ENCODE measurements at regions not wholly inside any gene's neighbourhood (a gene's known extent, or its start where the extent isn't known, plus 50 kb on each side); places are given as distances from the start of the nearest gene placed in this dataset.

DNA sequence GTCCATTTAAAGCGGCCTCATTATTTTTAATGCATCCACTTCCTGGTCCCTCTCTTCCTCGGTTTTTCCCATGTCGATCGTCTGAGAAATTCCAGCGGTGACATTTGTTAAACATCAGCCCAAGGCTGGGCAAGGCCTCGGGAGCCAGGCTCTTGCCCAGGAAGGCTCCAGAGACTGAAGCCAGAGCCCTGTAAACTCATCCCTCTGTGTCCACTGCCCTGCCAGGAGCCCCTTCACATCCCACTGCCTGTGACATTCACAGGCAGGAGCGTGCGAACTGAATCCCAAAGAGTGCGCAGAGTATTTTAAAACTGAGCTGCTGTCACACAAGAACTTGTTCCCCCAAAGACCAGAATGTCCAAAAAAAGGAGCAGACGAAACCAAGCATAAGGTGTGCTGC, 56.5 kb upstream of the ANO1 start:
- Histone ChIP-seq H3K23ac (ENCODE audit: insufficient read length) (no peak overlapping the region), H3K23me2 (ENCODE audit: low read depth, low read length) (peaks cover 13% of the 10 kb centered on the region; the same call in 1 of the 2 replicates), H2BK20ac (ENCODE audit: low read length) (no peak overlapping the region), H2BK12ac (ENCODE audit: low read depth, low read length) (no peak overlapping the region), H2AK5ac (ENCODE audit: low read depth, low read length) (no peak overlapping the region), H3K4me1 (replicated peaks in 1 of 4; ENCODE audit: control insufficient read depth in 3 of 4, insufficient read depth in 4 of 4, low read length in 3 of 4) (no peaks in the 10 kb centered on the region), H3K27ac (ENCODE audit: low read depth, low read length) (no peak overlapping the region), H2BK15ac (ENCODE audit: low read length) (no peak overlapping the region), H2BK5ac (ENCODE audit: low read depth, low read length) (no peak overlapping the region), H3K4ac (replicated peaks; ENCODE audit: insufficient read length, low read depth, low read length) (no peak overlapping the region), H4K20me1 (replicated peaks in 1 of 2; ENCODE audit: control insufficient read depth in 1 of 2, insufficient read depth in 2 of 2, low read length in 2 of 2) (peaks cover 0 to 8% of the 10 kb centered on the region in 2 experiments), H4K8ac (ENCODE audit: extremely low read depth, insufficient read depth, low read length) (no peak overlapping the region), H3K36me3 (ENCODE audit: control insufficient read depth in 2 of 4, insufficient read depth in 4 of 4, low read length in 3 of 4) (no peaks in the 10 kb centered on the region; a peak in 1 of 8 replicates), H3K79me1 (ENCODE audit: low read depth, low read length) (no peaks in the 10 kb centered on the region), H3K4me2 (ENCODE audit: insufficient read depth in 1 of 2, low read depth in 2 of 2, low read length in 2 of 2) (no peak overlapping the region), H4K5ac (ENCODE audit: insufficient read length, low read depth, low read length) (no peak overlapping the region), H3K79me2 (ENCODE audit: control insufficient read depth in 1 of 2, insufficient read depth in 2 of 2, low read length in 2 of 2) (no peaks in the 10 kb centered on the region), H3K9ac (replicated peaks in 1 of 4; ENCODE audit: extremely low read depth in 1 of 4, low read depth in 3 of 4, low read length in 3 of 4) (no peak overlapping the region), H3K4me3 (ENCODE audit: extremely low read depth in 1 of 4, insufficient read depth in 2 of 4, low read depth in 3 of 4, low read length in 4 of 4) (no peak overlapping the region), H2AFZ (ENCODE audit: low read length) (no peak overlapping the region), H2BK120ac (replicated peaks; ENCODE audit: low read depth, low read length) (no peak overlapping the region), H4K91ac (replicated peaks; ENCODE audit: insufficient read length, low read length) (no peak overlapping the region), H3K56ac (replicated peaks; ENCODE audit: insufficient read length, low read depth, low read length) (no peak overlapping the region), H3K27me3 (replicated peaks in 1 of 4; ENCODE audit: control insufficient read depth in 3 of 4, extremely low read depth in 1 of 4, insufficient read depth in 3 of 4, low read length in 3 of 4) (no peaks in the 10 kb centered on the region; a peak in 1 of 7 replicates), H3K18ac (ENCODE audit: extremely low read depth, low read length) (no peak overlapping the region), H3K9me3 (ENCODE audit: insufficient read depth in 2 of 2, low read depth in 1 of 2, low read length in 1 of 2) (peaks cover 0 to 5% of the 10 kb centered on the region in 2 experiments; a peak in 1 of 4 replicates), H3K14ac (ENCODE audit: insufficient read length) (no peak overlapping the region)
- FAIRE-seq (no peak), DNase-seq (ENCODE audit: low read depth in 1 of 2, low spot score in 2 of 2) (no peak)
- ChIA-PET CTCF (ENCODE audit: partially characterized antibody) (interaction anchor here (0.6 to 2.6 kb wide), 4 partner anchors 8 to 192 kb away, joined by 3 to 10 read pairs (median 3); no protein-coding TSS in a partner anchor), POLR2A (ENCODE audit: partially characterized antibody) (no interaction called here)
- TF ChIP-seq SUZ12 (IDR thresholded peaks at IDR 0.05; ENCODE audit: low read length) (no peak), CBX8 (IDR thresholded peaks at IDR 0.05; ENCODE audit: borderline replicate concordance, low read depth, low read length) (no peak), SP2 (IDR thresholded peaks at IDR 0.05; ENCODE audit: low read length) (no peak), HDAC2 (IDR thresholded peaks at IDR 0.05; ENCODE audit: borderline replicate concordance in 1 of 2, low read depth in 2 of 2, low read length in 2 of 2) (no peak), TCF12 (IDR thresholded peaks at IDR 0.05; ENCODE audit: low read depth, low read length) (no peak), EGR1 (IDR thresholded peaks at IDR 0.05; ENCODE audit: borderline replicate concordance, low read depth, low read length) (no peak), EP300 (IDR thresholded peaks at IDR 0.05; ENCODE audit: borderline replicate concordance in 1 of 2, low read depth in 2 of 2, low read length in 2 of 2) (no peak), HDAC6 (IDR thresholded peaks at IDR 0.05; ENCODE audit: low read depth, low read length) (no peak), NRF1 (IDR thresholded peaks at IDR 0.05; ENCODE audit: low read depth, low read length) (no peak), CHD1 (IDR thresholded peaks at IDR 0.05; ENCODE audit: low read depth, low read length) (no peak), SIX5 (IDR thresholded peaks at IDR 0.05; ENCODE audit: low read depth, low read length) (no peak)
- WGBS, 2 experiments (ENCODE audit: extremely low coverage in 1 of 2, insufficient coverage in 1 of 2, insufficient read length in 1 of 2, insufficient replicate concordance in 2 of 2, low coverage in 1 of 2, low lambda C conversion rate in 2 of 2, missing lambda C conversion rate in 1 of 2): 88% methylated on average over 10 of the region's 10 CpGs; no CpG with 5 or more reads in 1 of the 2 experiments
